Epithelial cell of prostate (primary cell): ENCODE measurements at regions not wholly inside any gene's neighbourhood (a gene's known extent, or its start where the extent isn't known, plus 50 kb on each side); places are given as distances from the start of the nearest gene placed in this dataset.

Experiments used
- DNase-seq: peaks from one replicate; pipeline ENCODE4 v3.0.0-alpha.2; 2011; ENCODE audit warnings: low read depth, low spot score
- H3K27ac ChIP-seq: fragments of 450-650 bp; 2 replicates; pipeline ENCODE4 v1.5.1; 2017; ENCODE audit warnings: mild to moderate bottlenecking

- no peak overlapping the region for H3K27ac ChIP-seq
Measured at GRCh38 chrX:69110116-69110530, 55.1 kb downstream of the PJA1 start.

GRCh38 chrX:69109706-69110105 lies 55.5 kb downstream of the PJA1 start:
- peak; percentile 66 for DNase-seq
- no peak overlapping the region for H3K27ac ChIP-seq

More at GRCh38 chrX:69110116-69110530, 55.1 kb downstream of the PJA1 start:
- DNase-seq = no peak

GRCh38 chrX:69109036-69109663 lies 56.1 kb downstream of the PJA1 start:
- no peak overlapping the region for H3K27ac ChIP-seq
- no peak for DNase-seq

- no peak overlapping the region for H3K27ac ChIP-seq
- DNase-seq = no peak
Measured at GRCh38 chrX:69107747-69108401, 57.4 kb downstream of the PJA1 start.

GRCh38 chrX:69107231-69107739 lies 58.0 kb downstream of the PJA1 start:
- DNase-seq = no peak

GRCh38 chrX:69104756-69105434 lies 60.4 kb downstream of the PJA1 start:
- DNase-seq = no peak
- H3K27ac ChIP-seq = no peak overlapping the region

More at GRCh38 chrX:69107231-69107739, 58.0 kb downstream of the PJA1 start:
- H3K27ac ChIP-seq = no peak overlapping the region

- H3K27ac ChIP-seq = no peak overlapping the region
- DNase-seq = no peak
Measured at GRCh38 chrX:69103539-69103938, 61.7 kb downstream of the PJA1 start.

GRCh38 chrX:69102612-69103194 lies 62.5 kb downstream of the PJA1 start:
- DNase-seq = no peak
- no peak overlapping the region for H3K27ac ChIP-seq

GRCh38 chrX:69101683-69102251 lies 63.5 kb downstream of the PJA1 start:
- no peak for DNase-seq
- no peak overlapping the region for H3K27ac ChIP-seq

- DNase-seq = no peak
- H3K27ac ChIP-seq = no peak overlapping the region
Measured at GRCh38 chrX:69100478-69100877, 64.8 kb downstream of the PJA1 start.

- DNase-seq = no peak
- H3K27ac ChIP-seq = no peak overlapping the region
Measured at GRCh38 chrX:69097451-69098236, 67.6 kb downstream of the PJA1 start.

GRCh38 chrX:69096963-69097362 lies 68.3 kb downstream of the PJA1 start:
- H3K27ac ChIP-seq = no peak overlapping the region
- DNase-seq = no peak

GRCh38 chrX:69094977-69095669 lies 70.1 kb downstream of the PJA1 start:
- no peak overlapping the region for H3K27ac ChIP-seq

GRCh38 chrX:69093960-69094871 lies 71.0 kb downstream of the PJA1 start:
- no peak overlapping the region for H3K27ac ChIP-seq
- DNase-seq = no peak

More at GRCh38 chrX:69094977-69095669, 70.1 kb downstream of the PJA1 start:
- DNase-seq = no peak

GRCh38 chrX:69090022-69090421 lies 75.2 kb downstream of the PJA1 start:
- no peak for DNase-seq
- H3K27ac ChIP-seq = no peak overlapping the region

- DNase-seq = no peak
- no peak overlapping the region for H3K27ac ChIP-seq
Measured at GRCh38 chrX:69089203-69089602, 76.0 kb downstream of the PJA1 start.

- no peak for DNase-seq
- no peak overlapping the region for H3K27ac ChIP-seq
Measured at GRCh38 chrX:69088171-69088938, 76.9 kb downstream of the PJA1 start.
